CD14-positive monocyte (primary cell): ENCODE measurements at regions not wholly inside any gene's neighbourhood (a gene's known extent, or its start where the extent isn't known, plus 50 kb on each side); places are given as distances from the start of the nearest gene placed in this dataset.

Source experiments
- DNase-seq, 3 donors: peaks; one replicate each; pipeline ENCODE4 v3.0.0-alpha.2; 2011 to 2022
- H2AFZ ChIP-seq: 2 replicates; pipeline ENCODE4 v1.6.0; 2012; ENCODE audit warnings: mild to moderate bottlenecking, low read depth, low read length, inconsistent platforms; ENCODE audit not compliant: insufficient read depth, poor library complexity, severe bottlenecking
- H3K27ac ChIP-seq, 2 donors: 1 replicate in 1 of 2; 2 replicates in 1 of 2; pipeline ENCODE4 v1.5.1; 2012 to 2013; ENCODE audit warnings: low read length in 2 of 2, control low read depth in 1 of 2, inconsistent platforms in 1 of 2, low read depth in 1 of 2, mild to moderate bottlenecking in 1 of 2
- H3K27me3 ChIP-seq, 2 donors: one replicate each; pipeline versions ENCODE4 v1.6.0 to v1.6.1; 2011 to 2013; ENCODE audit warnings: low read length in 2 of 2; ENCODE audit not compliant: control insufficient read depth in 2 of 2, insufficient read depth in 2 of 2
- H3K36me3 ChIP-seq, 2 donors: replicated peaks in 1 of 2; 1 replicate in 1 of 2; 2 replicates in 1 of 2; pipeline versions ENCODE4 v1.5.1 to v1.6.1; 2012 to 2013; ENCODE audit warnings: low read length in 2 of 2, control low read depth in 1 of 2, inconsistent platforms in 1 of 2, mild to moderate bottlenecking in 1 of 2; ENCODE audit not compliant: insufficient read depth in 2 of 2, control insufficient read depth in 1 of 2
- H3K4me1 ChIP-seq, 2 donors: 1 replicate in 1 of 2; 2 replicates in 1 of 2; pipeline versions ENCODE4 v1.5.1 to v1.6.1; 2012 to 2013; ENCODE audit warnings: low read length in 2 of 2, control low read depth in 1 of 2, inconsistent platforms in 1 of 2, mild to moderate bottlenecking in 1 of 2, moderate library complexity in 1 of 2; ENCODE audit not compliant: insufficient read depth in 2 of 2, control insufficient read depth in 1 of 2
- H3K4me2 ChIP-seq: replicated peaks from 2 replicates; pipeline ENCODE3; 2012; ENCODE audit warnings: low read length, moderate library complexity, mild to moderate bottlenecking; ENCODE audit not compliant: poor library complexity, severe bottlenecking; ENCODE audit errors: extremely low read depth
- H3K4me3 ChIP-seq, 3 experiments: fragments of 200-600 bp in 1 of 3; sonication (generic) in 1 of 3; replicated peaks in 1 of 3; 1 replicate in 2 of 3; 2 replicates in 1 of 3; pipeline ENCODE4 v1.5.1; 2011 to 2013; ENCODE audit warnings: low read length in 3 of 3, mild to moderate bottlenecking in 3 of 3, control low read depth in 2 of 3, low read depth in 2 of 3, inconsistent platforms in 1 of 3, moderate library complexity in 1 of 3
- H3K79me2 ChIP-seq: 2 replicates; pipeline ENCODE4 v1.6.0; 2012; ENCODE audit warnings: mild to moderate bottlenecking, control low read depth, inconsistent platforms, low read length, moderate library complexity; ENCODE audit not compliant: insufficient read depth
- H3K9ac ChIP-seq: 2 replicates; pipeline ENCODE4 v1.6.0; 2017; ENCODE audit warnings: low read length, mild to moderate bottlenecking; ENCODE audit not compliant: insufficient read depth, poor library complexity, severe bottlenecking
- H3K9me3 ChIP-seq, 2 donors: replicated peaks in 1 of 2; 1 replicate in 1 of 2; 2 replicates in 1 of 2; pipeline versions ENCODE4 v1.5.1 to v1.6.1; 2012 to 2013; ENCODE audit warnings: low read length in 2 of 2, control low read depth in 1 of 2; ENCODE audit not compliant: control insufficient read depth in 1 of 2, insufficient read depth in 1 of 2
- H4K20me1 ChIP-seq: 2 replicates; pipeline ENCODE4 v1.6.0; 2012; ENCODE audit warnings: mild to moderate bottlenecking, low read length, control low read depth, moderate library complexity; ENCODE audit not compliant: insufficient read depth
- H3K27ac Mint-ChIP-seq, 7 donors: one replicate each; pipeline ENCODE4 v1.8.0; 2020; ENCODE audit warnings: mild to moderate bottlenecking in 7 of 7, mixed read lengths in 7 of 7, moderate library complexity in 6 of 7, inconsistent platforms in 2 of 7
- H3K27me3 Mint-ChIP-seq, 3 donors: one replicate each; pipeline ENCODE4 v1.8.0; 2021 to 2022; ENCODE audit warnings: low read depth in 3 of 3, mild to moderate bottlenecking in 3 of 3, mixed read lengths in 3 of 3, moderate library complexity in 3 of 3, inconsistent platforms in 1 of 3
- H3K36me3 Mint-ChIP-seq, 2 donors: one replicate each; pipeline ENCODE4 v1.8.0; 2020; ENCODE audit warnings: mixed read lengths in 2 of 2, inconsistent platforms in 1 of 2, mild to moderate bottlenecking in 1 of 2
- H3K4me1 Mint-ChIP-seq: one replicate; pipeline ENCODE4 v1.8.0; 2020; ENCODE audit warnings: mild to moderate bottlenecking, mixed read lengths
- H3K4me3 Mint-ChIP-seq, 2 donors: one replicate each; pipeline ENCODE4 v1.8.0; 2020; ENCODE audit warnings: mild to moderate bottlenecking in 2 of 2, mixed read lengths in 2 of 2, moderate library complexity in 1 of 2
- H3K9me3 Mint-ChIP-seq, 7 donors: one replicate each; pipeline ENCODE4 v1.8.0; 2020 to 2022; ENCODE audit warnings: mixed read lengths in 7 of 7, mild to moderate bottlenecking in 6 of 7, moderate library complexity in 6 of 7, inconsistent platforms in 2 of 7
- WGBS: methylation state at CpG from one replicate; pipeline ENCODE4 v1.1.5; 2013; ENCODE audit warnings: missing lambda C conversion rate; ENCODE audit not compliant: insufficient coverage; 5-methylcytosine and 5-hydroxymethylcytosine counted together
- intact Hi-C, 2 donors: fragments of 100-400 bp; cut with micrococcal nuclease; formaldehyde crosslinking; loops; one replicate each; pipeline versions ENCODE4 v1.15.0 to v1.15.1; 2023
- TF ChIP-seq, protein P1 (sequence below): fragments of 200-600 bp; IDR thresholded peaks from one replicate; pipeline ENCODE4 v1.8.0; 2022; ENCODE audit warnings: antibody characterized with exemption, mild to moderate bottlenecking

DNA sequence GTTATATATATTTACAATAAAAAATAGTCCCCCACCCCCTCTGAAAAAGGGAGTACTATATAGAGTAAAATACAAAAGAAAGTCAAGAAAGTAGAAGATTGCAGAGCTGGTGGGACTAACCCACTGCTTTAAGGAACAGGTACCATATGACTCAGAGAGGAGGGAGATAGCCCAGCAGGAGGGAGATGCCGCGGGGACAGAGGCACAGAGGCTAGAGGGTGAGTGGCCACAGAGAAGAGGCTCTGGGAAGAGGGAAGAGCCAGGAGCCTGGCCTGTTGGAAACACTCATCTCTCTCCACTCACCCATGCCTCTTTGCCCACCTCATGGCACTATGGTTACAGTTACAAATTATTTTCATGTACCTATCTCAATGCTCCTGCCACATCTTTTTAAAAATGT lies 53.6 kb upstream of the LYVE1 start:
- Histone ChIP-seq H3K36me3 (no peaks in the 10 kb centered on the region), H3K27me3 (no peaks in the 10 kb centered on the region), H3K4me2 (no peak overlapping the region), H3K9me3 (no peaks in the 10 kb centered on the region), H3K9ac (no peak overlapping the region), H2AFZ (no peak overlapping the region), H4K20me1 (no peaks in the 10 kb centered on the region), H3K4me3 (no peak overlapping the region), H3K4me1 (peaks cover 64 to 65% of the 10 kb centered on the region in 2 donors), H3K79me2 (no peaks in the 10 kb centered on the region), H3K27ac (peak overlapping the region in 1 of 2 donors; percentile 92)
- no peaks in the 10 kb centered on the region for H3K36me3 Mint-ChIP-seq
- H3K9me3 Mint-ChIP-seq, result no peaks in the 10 kb centered on the region
- H3K4me1 Mint-ChIP-seq, result peaks cover 54% of the 10 kb centered on the region
- no CpG with 5 or more reads among the region's 2 CpGs for WGBS
- TF ChIP-seq, protein P1, sequence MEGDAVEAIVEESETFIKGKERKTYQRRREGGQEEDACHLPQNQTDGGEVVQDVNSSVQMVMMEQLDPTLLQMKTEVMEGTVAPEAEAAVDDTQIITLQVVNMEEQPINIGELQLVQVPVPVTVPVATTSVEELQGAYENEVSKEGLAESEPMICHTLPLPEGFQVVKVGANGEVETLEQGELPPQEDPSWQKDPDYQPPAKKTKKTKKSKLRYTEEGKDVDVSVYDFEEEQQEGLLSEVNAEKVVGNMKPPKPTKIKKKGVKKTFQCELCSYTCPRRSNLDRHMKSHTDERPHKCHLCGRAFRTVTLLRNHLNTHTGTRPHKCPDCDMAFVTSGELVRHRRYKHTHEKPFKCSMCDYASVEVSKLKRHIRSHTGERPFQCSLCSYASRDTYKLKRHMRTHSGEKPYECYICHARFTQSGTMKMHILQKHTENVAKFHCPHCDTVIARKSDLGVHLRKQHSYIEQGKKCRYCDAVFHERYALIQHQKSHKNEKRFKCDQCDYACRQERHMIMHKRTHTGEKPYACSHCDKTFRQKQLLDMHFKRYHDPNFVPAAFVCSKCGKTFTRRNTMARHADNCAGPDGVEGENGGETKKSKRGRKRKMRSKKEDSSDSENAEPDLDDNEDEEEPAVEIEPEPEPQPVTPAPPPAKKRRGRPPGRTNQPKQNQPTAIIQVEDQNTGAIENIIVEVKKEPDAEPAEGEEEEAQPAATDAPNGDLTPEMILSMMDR, result no peak
- H3K27me3 Mint-ChIP-seq, result no peaks in the 10 kb centered on the region
- peak overlapping the region; percentile 56 to 100 (median 97) for H3K27ac Mint-ChIP-seq
- H3K4me3 Mint-ChIP-seq, result no peak overlapping the region
- DNase-seq, result no peak
- intact Hi-C loops, result loop anchor here (2.0 to 5.0 kb wide), 2 partner anchors 13 to 40 kb away; no protein-coding TSS in a partner anchor

DNA sequence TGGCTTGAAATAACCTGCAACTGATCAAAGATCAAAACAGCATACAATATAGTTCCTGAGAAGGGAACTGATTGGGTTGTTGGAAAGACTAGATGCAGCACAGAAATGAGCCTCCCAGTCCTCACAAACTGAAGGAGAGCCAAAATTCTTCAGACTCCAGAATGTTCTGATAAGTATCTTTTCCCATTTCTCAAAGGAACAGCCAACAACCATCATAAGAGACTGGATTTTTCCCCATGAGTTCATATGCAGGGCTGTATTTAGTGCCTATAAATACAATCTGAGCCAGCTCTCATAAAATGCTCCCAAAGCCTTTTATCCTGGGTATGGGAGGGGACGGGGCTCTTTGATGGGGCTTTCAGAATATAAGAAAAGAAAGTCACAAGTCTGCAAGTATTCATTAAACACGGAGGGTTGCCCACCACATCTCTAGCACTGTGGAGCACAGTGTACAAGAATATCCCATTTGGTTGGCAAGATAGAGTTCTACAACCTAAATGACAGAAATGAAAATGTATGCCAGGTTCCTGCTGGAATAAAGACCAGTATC lies 50.7 kb upstream of the LYVE1 start:
- intact Hi-C loops, result no loop called here
- H3K4me3 Mint-ChIP-seq, result no peak overlapping the region
- Histone ChIP-seq H3K36me3 (no peaks in the 10 kb centered on the region), H3K27ac (peak overlapping the region in 1 of 2 donors; percentile 10), H3K4me3 (no peak overlapping the region), H3K9ac (no peak overlapping the region), H3K9me3 (no peaks in the 10 kb centered on the region), H3K79me2 (no peaks in the 10 kb centered on the region), H3K27me3 (no peaks in the 10 kb centered on the region), H3K4me2 (no peak overlapping the region), H4K20me1 (no peaks in the 10 kb centered on the region), H2AFZ (no peak overlapping the region), H3K4me1 (peaks cover 61% of the 10 kb centered on the region in 2 donors)
- TF ChIP-seq, protein P1, result no peak
- H3K36me3 Mint-ChIP-seq, result peaks cover 0 to under 1% of the 10 kb centered on the region in 2 donors
- H3K9me3 Mint-ChIP-seq, result peaks cover 0 to 4% (median 0%) of the 10 kb centered on the region in 7 donors
- no peak for DNase-seq
- H3K4me1 Mint-ChIP-seq, result peaks cover 53% of the 10 kb centered on the region
- no CpG with 5 or more reads among the region's 2 CpGs for WGBS
- H3K27me3 Mint-ChIP-seq, result no peaks in the 10 kb centered on the region
- peak overlapping the region in 3 of 7 donors; percentile 14 to 82 (median 48) for H3K27ac Mint-ChIP-seq
